ENCODE measurements at regions not wholly inside any gene's neighbourhood (a gene's known extent, or its start where the extent isn't known, plus 50 kb on each side); places are given as distances from the start of the nearest gene placed in this dataset.

- TF ChIP-seq EZH2 (IDR thresholded peaks at IDR 0.05) (no peak), CTCF (IDR thresholded peaks at IDR 0.05 in 2 of 3, conservative IDR thresholded peaks at IDR 0.05 in 1 of 3; ENCODE audit: borderline replicate concordance in 1 of 3, insufficient read depth in 1 of 3, low read depth in 2 of 3, low read length in 2 of 3) (no peak)
Observed at GRCh38 chr1:194908643-194909042, 1699.6 kb downstream of the KCNT2 start (continued).

GRCh38 chr1:194903524-194903923 is 1704.7 kb downstream of the KCNT2 start:
- Histone ChIP-seq H3K4me3 (replicated peaks in 1 of 2; ENCODE audit: low read depth in 1 of 2, low read length in 2 of 2) (no peak overlapping the region), H3K27ac (ENCODE audit: low read depth, low read length) (no peak overlapping the region), H4K20me1 (ENCODE audit: insufficient read depth) (no peaks in the 10 kb centered on the region), H3K9me2 (ENCODE audit: insufficient read depth) (0 out of 2 replicates have a peak, but pooled peaks cover 2% of the 10 kb centered on the region), H3K4me2 (ENCODE audit: low read length) (no peak overlapping the region), H3K9ac (ENCODE audit: low read length) (no peak overlapping the region), H3K4me1 (ENCODE audit: control insufficient read depth in 1 of 2, insufficient read depth in 2 of 2, low read length in 2 of 2) (no peaks in the 10 kb centered on the region), H2AFZ (ENCODE audit: low read depth, low read length, poor library complexity, severe bottlenecking) (no peak overlapping the region), H3K27me3 (ENCODE audit: insufficient read depth, low read length) (no peaks in the 10 kb centered on the region), H3K36me3 (ENCODE audit: control insufficient read depth in 1 of 2, insufficient read depth in 2 of 2, low read length in 2 of 2) (no peaks in the 10 kb centered on the region), H3K79me2 (ENCODE audit: insufficient read depth, low read length) (no peaks in the 10 kb centered on the region), H3K9me3 (ENCODE audit: control insufficient read depth in 1 of 2, insufficient read depth in 1 of 2, low read depth in 1 of 2, low read length in 2 of 2) (no peaks in the 10 kb centered on the region)
- DNase-seq (ENCODE audit: low read depth, low spot score) (no peak), ATAC-seq (no peak)
- no TSS peak for BruUV-seq (replicated peaks)
- intact Hi-C loops (cut with micrococcal nuclease) = no loop called here
- ChIA-PET RAD21 (ENCODE audit: low non-redundant PET in 1 of 2, low total read pairs in 2 of 2, uncharacterized antibody in 2 of 2, unreplicated experiment in 2 of 2) (no interaction called here), POLR2A (no interaction called here), CTCF (no interaction called here)
- no peak for TF ChIP-seq ZBTB33 (IDR thresholded peaks at IDR 0.05; ENCODE audit: extremely low read depth, insufficient replicate concordance, low read length)
- TF ChIP-seq SP1 (IDR thresholded peaks at IDR 0.05; ENCODE audit: low read depth) = no peak

All from HCT116 (cell line).